LNCaP clone FGC (cell line): ENCODE measurements at regions not wholly inside any gene's neighbourhood (a gene's known extent, or its start where the extent isn't known, plus 50 kb on each side); places are given as distances from the start of the nearest gene placed in this dataset.

ENCODE experiments used
- DNase-seq: peaks from one replicate; pipeline ENCODE4 v3.0.0-alpha.2; 2011; ENCODE audit warnings: low read depth
- H3K4me3 ChIP-seq: 2 replicates; pipeline ENCODE4 v1.5.1; 2011; ENCODE audit warnings: mild to moderate bottlenecking, low read depth, low read length, control low read depth
- TF ChIP-seq, protein P1 (sequence below): IDR thresholded peaks from 2 replicates; pipeline ENCODE4 v1.5.1; 2012; ENCODE audit warnings: mild to moderate bottlenecking; ENCODE audit not compliant: control insufficient read depth, insufficient read depth; ENCODE audit errors: extremely low read depth

- DNase-seq = no peak
- TF ChIP-seq, protein P1, sequence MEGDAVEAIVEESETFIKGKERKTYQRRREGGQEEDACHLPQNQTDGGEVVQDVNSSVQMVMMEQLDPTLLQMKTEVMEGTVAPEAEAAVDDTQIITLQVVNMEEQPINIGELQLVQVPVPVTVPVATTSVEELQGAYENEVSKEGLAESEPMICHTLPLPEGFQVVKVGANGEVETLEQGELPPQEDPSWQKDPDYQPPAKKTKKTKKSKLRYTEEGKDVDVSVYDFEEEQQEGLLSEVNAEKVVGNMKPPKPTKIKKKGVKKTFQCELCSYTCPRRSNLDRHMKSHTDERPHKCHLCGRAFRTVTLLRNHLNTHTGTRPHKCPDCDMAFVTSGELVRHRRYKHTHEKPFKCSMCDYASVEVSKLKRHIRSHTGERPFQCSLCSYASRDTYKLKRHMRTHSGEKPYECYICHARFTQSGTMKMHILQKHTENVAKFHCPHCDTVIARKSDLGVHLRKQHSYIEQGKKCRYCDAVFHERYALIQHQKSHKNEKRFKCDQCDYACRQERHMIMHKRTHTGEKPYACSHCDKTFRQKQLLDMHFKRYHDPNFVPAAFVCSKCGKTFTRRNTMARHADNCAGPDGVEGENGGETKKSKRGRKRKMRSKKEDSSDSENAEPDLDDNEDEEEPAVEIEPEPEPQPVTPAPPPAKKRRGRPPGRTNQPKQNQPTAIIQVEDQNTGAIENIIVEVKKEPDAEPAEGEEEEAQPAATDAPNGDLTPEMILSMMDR = no peak
Measured at GRCh38 chr5:173457482-173457881, 129.3 kb upstream of the STC2 start.

DNA sequence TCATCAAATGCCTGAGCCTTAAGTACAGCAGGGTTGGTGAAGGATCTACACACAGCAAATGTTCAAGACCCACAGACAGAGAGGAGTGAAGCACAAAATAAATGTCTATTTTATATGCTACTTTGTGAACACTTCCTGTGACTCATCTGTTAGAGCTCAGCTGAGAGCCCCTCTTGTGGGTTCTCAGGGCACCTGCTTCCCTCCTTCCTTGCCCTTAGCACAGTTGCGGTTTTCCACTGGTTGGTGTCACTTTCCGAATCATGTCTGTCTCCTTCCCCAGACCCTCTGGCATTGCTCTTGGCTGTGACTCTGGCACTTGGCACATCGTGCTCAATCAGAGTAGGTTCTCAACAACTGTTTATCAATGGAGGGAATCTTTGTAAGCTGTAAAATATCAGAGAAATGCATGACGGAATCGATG, 128.5 kb upstream of the STC2 start:
- TF ChIP-seq, protein P1 = no peak
- DNase-seq = no peak
- H3K4me3 ChIP-seq = no peak overlapping the region

More at GRCh38 chr5:173457482-173457881, 129.3 kb upstream of the STC2 start:
- H3K4me3 ChIP-seq = no peak overlapping the region

- TF ChIP-seq, protein P1 = no peak
- no peak for DNase-seq
- no peak overlapping the region for H3K4me3 ChIP-seq
Measured at GRCh38 chr5:173456181-173456580, 128.0 kb upstream of the STC2 start.

GRCh38 chr5:173455599-173455957, 127.4 kb upstream of the STC2 start:
- TF ChIP-seq, protein P1 = no peak
- DNase-seq = no peak
- no peak overlapping the region for H3K4me3 ChIP-seq

GRCh38 chr5:173454736-173455598, 126.8 kb upstream of the STC2 start:
- no peak for DNase-seq
- no peak overlapping the region for H3K4me3 ChIP-seq
- TF ChIP-seq, protein P1 = no peak

GRCh38 chr5:173454361-173454735, 126.1 kb upstream of the STC2 start:
- DNase-seq = no peak
- TF ChIP-seq, protein P1 = no peak
- no peak overlapping the region for H3K4me3 ChIP-seq

DNA sequence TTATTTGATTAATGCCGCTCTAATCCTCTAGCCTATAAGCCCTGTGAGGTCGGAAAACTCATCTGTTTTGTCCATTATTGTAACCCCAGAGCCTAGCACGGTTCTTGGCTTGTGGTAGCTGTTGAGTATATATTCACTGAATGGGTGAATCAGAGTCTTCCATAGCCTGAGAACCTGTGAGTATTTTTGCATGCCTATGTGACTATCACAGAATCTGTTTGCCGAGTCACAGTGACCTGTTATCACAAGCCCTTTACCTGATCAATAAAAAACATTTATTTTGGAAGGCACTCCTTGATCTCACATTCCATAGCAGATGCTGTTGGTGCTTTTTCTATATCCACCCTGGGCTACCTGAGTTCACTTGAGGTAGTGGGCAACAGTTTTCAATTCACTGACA, 125.0 kb upstream of the STC2 start:
- TF ChIP-seq, protein P1 = no peak
- H3K4me3 ChIP-seq = no peak overlapping the region
- peak; percentile 19 for DNase-seq
